CD4-positive, CD25-positive, alpha-beta regulatory T cell (primary cell): ENCODE measurements at regions not wholly inside any gene's neighbourhood (a gene's known extent, or its start where the extent isn't known, plus 50 kb on each side); places are given as distances from the start of the nearest gene placed in this dataset.
A peak's percentile ranks its signal among the peaks of the same experiment; 100 is the strongest.

Experiments used
- ATAC-seq, 2 donors: fragments of 150-1000 bp; cut with Tn5 transposase; one replicate each; pipeline ENCODE4 v1.10.0; 2021; ENCODE audit warnings: low read depth in 2 of 2, moderate number of reproducible peaks in 2 of 2, moderate library complexity in 1 of 2
- DNase-seq, 3 donors: peaks; one replicate each; pipeline versions ENCODE4 v3.0.0 to v3.0.0-alpha.2; 2012 to 2022; ENCODE audit warnings: mixed read lengths in 1 of 3
- H3K27ac ChIP-seq: one replicate; pipeline ENCODE4 v1.7.0; 2013; ENCODE audit warnings: mild to moderate bottlenecking, low read length; ENCODE audit not compliant: insufficient read depth, poor library complexity, severe bottlenecking
- H3K27me3 ChIP-seq: one replicate; pipeline ENCODE4 v1.7.0; 2013; ENCODE audit warnings: low read length; ENCODE audit not compliant: control insufficient read depth, insufficient read depth
- H3K36me3 ChIP-seq: one replicate; pipeline ENCODE4 v1.7.0; 2013; ENCODE audit warnings: mild to moderate bottlenecking, low read length, moderate library complexity; ENCODE audit not compliant: control insufficient read depth, insufficient read depth
- H3K4me1 ChIP-seq: 2 replicates; pipeline ENCODE4 v1.7.0; 2013; ENCODE audit warnings: mild to moderate bottlenecking, low read length; ENCODE audit not compliant: insufficient read depth, control insufficient read depth, poor library complexity, severe bottlenecking
- H3K4me3 ChIP-seq: one replicate; pipeline ENCODE4 v1.7.0; 2013; ENCODE audit warnings: low read depth, mild to moderate bottlenecking, low read length, moderate library complexity
- H3K9me3 ChIP-seq, 2 experiments: 1 replicate in 1 of 2; 2 replicates in 1 of 2; pipeline ENCODE4 v1.7.0; 2013; ENCODE audit warnings: low read length in 2 of 2, mild to moderate bottlenecking in 1 of 2, moderate library complexity in 1 of 2; ENCODE audit not compliant: control insufficient read depth in 2 of 2
- H3K27ac Mint-ChIP-seq, 3 donors: one replicate each; pipeline ENCODE4 v1.8.0; 2020 to 2022; ENCODE audit warnings: mild to moderate bottlenecking in 3 of 3, mixed read lengths in 3 of 3, moderate library complexity in 2 of 3
- H3K27me3 Mint-ChIP-seq: one replicate; pipeline ENCODE4 v1.8.0; 2022; ENCODE audit warnings: mild to moderate bottlenecking, mixed read lengths
- H3K36me3 Mint-ChIP-seq: one replicate; pipeline ENCODE4 v1.8.0; 2020; ENCODE audit warnings: mixed read lengths
- H3K4me1 Mint-ChIP-seq, 4 donors: one replicate each; pipeline ENCODE4 v1.8.0; 2020 to 2022; ENCODE audit warnings: mixed read lengths in 4 of 4, mild to moderate bottlenecking in 1 of 4
- H3K4me3 Mint-ChIP-seq, 4 donors: one replicate each; pipeline ENCODE4 v1.8.0; 2020 to 2022; ENCODE audit warnings: mild to moderate bottlenecking in 4 of 4, mixed read lengths in 4 of 4, moderate library complexity in 3 of 4
- H3K9me3 Mint-ChIP-seq, 7 donors: one replicate each; pipeline ENCODE4 v1.8.0; 2020 to 2022; ENCODE audit warnings: mixed read lengths in 7 of 7, mild to moderate bottlenecking in 3 of 7, moderate library complexity in 2 of 7

GRCh38 chr2:213224366-213224765, 59.9 kb upstream of the SPAG16 start:
- Histone ChIP-seq H3K36me3 (no peaks in the 10 kb centered on the region), H3K4me1 (peaks cover 37% of the 10 kb centered on the region), H3K4me3 (peak overlapping the region; percentile 14), H3K27ac (no peak overlapping the region), H3K27me3 (no peaks in the 10 kb centered on the region), H3K9me3 (no peaks in the 10 kb centered on the region)
- no peak for DNase-seq
- no peaks in the 10 kb centered on the region for H3K36me3 Mint-ChIP-seq
- H3K4me3 Mint-ChIP-seq = no peak overlapping the region
- H3K27me3 Mint-ChIP-seq = no peaks in the 10 kb centered on the region
- ATAC-seq = no peak
- peak overlapping the region in 2 of 3 donors; percentile 21 to 31 for H3K27ac Mint-ChIP-seq
- peaks cover 0 to 2% (median 0%) of the 10 kb centered on the region in 7 donors for H3K9me3 Mint-ChIP-seq
- H3K4me1 Mint-ChIP-seq = peaks cover 37 to 72% (median 55%) of the 10 kb centered on the region in 4 donors

- H3K36me3 Mint-ChIP-seq = no peaks in the 10 kb centered on the region
- no peaks in the 10 kb centered on the region for H3K27me3 ChIP-seq
- peak overlapping the region; percentile 62 to 90 (median 87) for H3K27ac Mint-ChIP-seq
- H3K9me3 ChIP-seq = no peaks in the 10 kb centered on the region
- H3K36me3 ChIP-seq = no peaks in the 10 kb centered on the region
- peaks cover 0 to 2% (median 0%) of the 10 kb centered on the region in 7 donors for H3K9me3 Mint-ChIP-seq
- peaks cover 44% of the 10 kb centered on the region for H3K4me1 ChIP-seq
- H3K27me3 Mint-ChIP-seq = no peaks in the 10 kb centered on the region
- ATAC-seq = no peak
- peak overlapping the region; percentile 42 to 73 (median 58) for H3K4me3 Mint-ChIP-seq
- peak overlapping the region; percentile 71 for H3K27ac ChIP-seq
- H3K4me1 Mint-ChIP-seq = peaks cover 44 to 75% (median 57%) of the 10 kb centered on the region in 4 donors
- peak overlapping the region; percentile 71 for H3K4me3 ChIP-seq
- peak in 1 of 3 donors; percentile 68 for DNase-seq
These were observed 58.4 kb upstream of the SPAG16 start for GRCh38 chr2:213225866-213226265.

- DNase-seq = peak in 1 of 3 donors; percentile 68
- Histone ChIP-seq H3K27me3 (no peaks in the 10 kb centered on the region), H3K27ac (peak overlapping the region; percentile 71), H3K4me1 (peaks cover 58% of the 10 kb centered on the region), H3K9me3 (no peaks in the 10 kb centered on the region), H3K4me3 (peak overlapping the region; percentile 71), H3K36me3 (no peaks in the 10 kb centered on the region)
- peak overlapping the region in 2 of 4 donors; percentile 59 to 60 for H3K4me3 Mint-ChIP-seq
- H3K9me3 Mint-ChIP-seq = peaks cover 0 to 2% (median 0%) of the 10 kb centered on the region in 7 donors
- H3K27ac Mint-ChIP-seq = peak overlapping the region; percentile 39 to 90 (median 87)
- no peaks in the 10 kb centered on the region for H3K36me3 Mint-ChIP-seq
- H3K4me1 Mint-ChIP-seq = peaks cover 37 to 69% (median 52%) of the 10 kb centered on the region in 4 donors
- H3K27me3 Mint-ChIP-seq = no peaks in the 10 kb centered on the region
- no peak for ATAC-seq
These were observed 56.8 kb upstream of the SPAG16 start for GRCh38 chr2:213227458-213227857.

- DNase-seq (no peak), ATAC-seq (no peak)
- peak overlapping the region; percentile 83 to 98 (median 98) for H3K27ac Mint-ChIP-seq
- peaks cover 0 to 2% (median 0%) of the 10 kb centered on the region in 7 donors for H3K9me3 Mint-ChIP-seq
- H3K4me1 ChIP-seq = peaks cover 70% of the 10 kb centered on the region
- H3K36me3 ChIP-seq = no peaks in the 10 kb centered on the region
- H3K27me3 Mint-ChIP-seq = no peaks in the 10 kb centered on the region
- H3K4me3 ChIP-seq = peak overlapping the region; percentile 72
- H3K27ac ChIP-seq = peak overlapping the region; percentile 88
- H3K36me3 Mint-ChIP-seq = no peaks in the 10 kb centered on the region
- H3K9me3 ChIP-seq = no peaks in the 10 kb centered on the region
- no peaks in the 10 kb centered on the region for H3K27me3 ChIP-seq
- peaks cover 43 to 77% (median 58%) of the 10 kb centered on the region in 4 donors for H3K4me1 Mint-ChIP-seq
- peak overlapping the region; percentile 5 to 49 (median 8) for H3K4me3 Mint-ChIP-seq
These were observed 55.6 kb upstream of the SPAG16 start for GRCh38 chr2:213228638-213229037.

- DNase-seq (peak in 2 of 3 donors; percentile 18 to 78), ATAC-seq (peak; percentile 70 to 72)
- no peaks in the 10 kb centered on the region for H3K36me3 ChIP-seq
- Mint-ChIP-seq H3K36me3 (no peaks in the 10 kb centered on the region), H3K9me3 (peaks cover 0 to 2% (median 0%) of the 10 kb centered on the region in 7 donors), H3K27ac (peak overlapping the region; percentile 83 to 98 (median 98)), H3K4me3 (peak overlapping the region; percentile 79 to 86 (median 82)), H3K27me3 (no peaks in the 10 kb centered on the region), H3K4me1 (peaks cover 48 to 82% (median 64%) of the 10 kb centered on the region in 4 donors)
- H3K9me3 ChIP-seq = no peaks in the 10 kb centered on the region
- H3K27ac ChIP-seq = peak overlapping the region; percentile 88
- peaks cover 81% of the 10 kb centered on the region for H3K4me1 ChIP-seq
- H3K4me3 ChIP-seq = peak overlapping the region; percentile 72
- H3K27me3 ChIP-seq = no peaks in the 10 kb centered on the region
These were observed 54.5 kb upstream of the SPAG16 start for GRCh38 chr2:213229814-213230213.

- Histone ChIP-seq H3K4me3 (peak overlapping the region; percentile 96), H3K36me3 (no peaks in the 10 kb centered on the region), H3K27me3 (no peaks in the 10 kb centered on the region), H3K27ac (peak overlapping the region; percentile 88), H3K9me3 (no peaks in the 10 kb centered on the region), H3K4me1 (peaks cover 86% of the 10 kb centered on the region)
- Mint-ChIP-seq H3K36me3 (no peaks in the 10 kb centered on the region), H3K27me3 (no peaks in the 10 kb centered on the region), H3K9me3 (no peaks in the 10 kb centered on the region), H3K27ac (peak overlapping the region; percentile 57 to 100 (median 94)), H3K4me1 (peaks cover 45 to 86% (median 64%) of the 10 kb centered on the region in 4 donors), H3K4me3 (peak overlapping the region in 1 of 4 donors; percentile 26)
- DNase-seq = no peak
- no peak for ATAC-seq
These were observed 52.3 kb upstream of the SPAG16 start for GRCh38 chr2:213231966-213232365.

- H3K4me3 Mint-ChIP-seq = peak overlapping the region; percentile 80 to 88 (median 82)
- H3K4me3 ChIP-seq = peak overlapping the region; percentile 96
- peak overlapping the region; percentile 88 for H3K27ac ChIP-seq
These were observed 51.4 kb upstream of the SPAG16 start for GRCh38 chr2:213232649-213233437.

More at GRCh38 chr2:213232649-213233437, 51.4 kb upstream of the SPAG16 start:
- ATAC-seq (peak; percentile 86 to 88), DNase-seq (peak; percentile 72 to 94 (median 79))
- no peaks in the 10 kb centered on the region for H3K9me3 Mint-ChIP-seq
- H3K27ac Mint-ChIP-seq = peak overlapping the region; percentile 94 to 100 (median 96)
- no peaks in the 10 kb centered on the region for H3K27me3 Mint-ChIP-seq
- H3K4me1 ChIP-seq = peaks cover 78% of the 10 kb centered on the region
- H3K4me1 Mint-ChIP-seq = peaks cover 49 to 86% (median 62%) of the 10 kb centered on the region in 4 donors
- H3K36me3 Mint-ChIP-seq = no peaks in the 10 kb centered on the region
- H3K36me3 ChIP-seq = no peaks in the 10 kb centered on the region
- no peaks in the 10 kb centered on the region for H3K9me3 ChIP-seq
- no peaks in the 10 kb centered on the region for H3K27me3 ChIP-seq
